Uterus (tissue), 3 donors: ENCODE measurements at regions not wholly inside any gene's neighbourhood (a gene's known extent, or its start where the extent isn't known, plus 50 kb on each side); places are given as distances from the start of the nearest gene placed in this dataset.
"Not testable (repeated sequence)": the region's sequence is repeated elsewhere in the genome, so short reads cannot be mapped to it uniquely, and the experiment has no call there.

Experiments used
- DNase-seq, 2 donors: peaks; one replicate each; pipeline ENCODE4 v3.0.0-alpha.2; 2019 to 2020
- H3K27ac ChIP-seq, 2 donors: fragments of 200-600 bp; sonication (generic); 1 replicate in 1 of 2; 2 replicates in 1 of 2; pipeline ENCODE4 v1.5.1; 2016 to 2018
- H3K27me3 ChIP-seq, 2 donors: fragments of 200-600 bp; sonication (generic); one replicate each; pipeline ENCODE4 v1.5.1; 2018 to 2019; ENCODE audit warnings: control low read depth in 1 of 2
- H3K36me3 ChIP-seq, 2 donors: fragments of 200-600 bp; sonication (generic); one replicate each; pipeline ENCODE4 v1.5.1; 2019; ENCODE audit warnings: control low read depth in 1 of 2
- H3K4me1 ChIP-seq, 2 donors: fragments of 200-600 bp; sonication (generic); one replicate each; pipeline ENCODE4 v1.5.1; 2018 to 2019; ENCODE audit warnings: control low read depth in 1 of 2
- H3K4me3 ChIP-seq, 2 donors: fragments of 200-600 bp; sonication (generic); 1 replicate in 1 of 2; 2 replicates in 1 of 2; pipeline ENCODE4 v1.5.1; 2018 to 2019; ENCODE audit warnings: mild to moderate bottlenecking in 1 of 2
- H3K9me3 ChIP-seq, 2 donors: fragments of 200-600 bp; sonication (generic); one replicate each; pipeline ENCODE4 v1.5.1; 2019; ENCODE audit warnings: control low read depth in 1 of 2
- POLR2A ChIP-seq, 2 donors: fragments of 450-650 bp; IDR thresholded peaks; one replicate each; pipeline ENCODE4 v1.6.1; 2016; ENCODE audit warnings: antibody characterized with exemption in 2 of 2, mild to moderate bottlenecking in 1 of 2, moderate library complexity in 1 of 2
- intact Hi-C: fragments of 100-400 bp; cut with DNase I; formaldehyde crosslinking; loops from one replicate; pipeline ENCODE4 v1.15.1; 2023; ENCODE audit warnings: low total_unique reads
- TF ChIP-seq, protein P1 (sequence below), 4 experiments: fragments of 200-600 bp in 2 of 4; fragments of 450-650 bp in 2 of 4; sonication (generic) in 2 of 4; IDR thresholded peaks; one replicate each; pipeline ENCODE4 v1.5.1; 2016 to 2019; ENCODE audit warnings: antibody characterized with exemption in 4 of 4, mild to moderate bottlenecking in 2 of 4, moderate library complexity in 1 of 4
- donor health status: DM: yes; HTN: yes; CAD: no.

GRCh38 chr1:213697192-213697802 lies 290.5 kb upstream of the PROX1 start:
- Histone ChIP-seq H3K36me3 (no peaks in the 10 kb centered on the region), H3K27me3 (no peaks in the 10 kb centered on the region), H3K9me3 (no peaks in the 10 kb centered on the region), H3K27ac (no peak overlapping the region), H3K4me1 (no peaks in the 10 kb centered on the region), H3K4me3 (no peak overlapping the region)
- intact Hi-C loops: no loop called here
- DNase-seq: no peak
- TF ChIP-seq POLR2A (IDR thresholded peaks at IDR 0.05): no peak
- TF ChIP-seq, protein P1, sequence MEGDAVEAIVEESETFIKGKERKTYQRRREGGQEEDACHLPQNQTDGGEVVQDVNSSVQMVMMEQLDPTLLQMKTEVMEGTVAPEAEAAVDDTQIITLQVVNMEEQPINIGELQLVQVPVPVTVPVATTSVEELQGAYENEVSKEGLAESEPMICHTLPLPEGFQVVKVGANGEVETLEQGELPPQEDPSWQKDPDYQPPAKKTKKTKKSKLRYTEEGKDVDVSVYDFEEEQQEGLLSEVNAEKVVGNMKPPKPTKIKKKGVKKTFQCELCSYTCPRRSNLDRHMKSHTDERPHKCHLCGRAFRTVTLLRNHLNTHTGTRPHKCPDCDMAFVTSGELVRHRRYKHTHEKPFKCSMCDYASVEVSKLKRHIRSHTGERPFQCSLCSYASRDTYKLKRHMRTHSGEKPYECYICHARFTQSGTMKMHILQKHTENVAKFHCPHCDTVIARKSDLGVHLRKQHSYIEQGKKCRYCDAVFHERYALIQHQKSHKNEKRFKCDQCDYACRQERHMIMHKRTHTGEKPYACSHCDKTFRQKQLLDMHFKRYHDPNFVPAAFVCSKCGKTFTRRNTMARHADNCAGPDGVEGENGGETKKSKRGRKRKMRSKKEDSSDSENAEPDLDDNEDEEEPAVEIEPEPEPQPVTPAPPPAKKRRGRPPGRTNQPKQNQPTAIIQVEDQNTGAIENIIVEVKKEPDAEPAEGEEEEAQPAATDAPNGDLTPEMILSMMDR (IDR thresholded peaks at IDR 0.05): no peak

- intact Hi-C loops: no loop called here
- DNase-seq: no peak
- TF ChIP-seq, protein P1 (IDR thresholded peaks at IDR 0.05): no peak
- TF ChIP-seq POLR2A (IDR thresholded peaks at IDR 0.05): no peak
- no peak overlapping the region for H3K4me3 ChIP-seq
- no peak overlapping the region for H3K27ac ChIP-seq
- no peaks in the 10 kb centered on the region for H3K36me3 ChIP-seq
- no peaks in the 10 kb centered on the region for H3K4me1 ChIP-seq
- no peaks in the 10 kb centered on the region for H3K27me3 ChIP-seq
- no peaks in the 10 kb centered on the region for H3K9me3 ChIP-seq
Measured at GRCh38 chr1:213698092-213698702, 289.6 kb upstream of the PROX1 start.

DNA sequence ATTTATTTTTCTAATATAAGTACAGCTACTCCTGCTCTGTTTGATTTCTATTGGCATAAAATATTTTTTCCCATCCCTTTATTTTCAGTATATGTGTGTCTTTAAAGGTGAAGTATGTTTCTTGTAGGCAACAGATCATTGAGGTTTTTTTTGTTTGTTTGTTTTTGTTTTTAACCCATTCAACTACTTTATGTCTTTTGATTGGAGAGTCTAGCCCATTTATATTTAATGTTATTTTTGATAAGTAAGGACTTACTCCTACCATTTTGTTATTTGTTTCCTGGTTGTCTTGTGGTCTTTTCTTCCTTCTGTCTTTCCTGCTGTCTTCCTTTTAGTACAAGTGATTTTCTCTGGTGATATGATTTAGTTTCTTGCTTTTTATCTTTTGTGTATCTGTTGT lies 285.1 kb upstream of the PROX1 start:
- TF ChIP-seq, protein P1 (IDR thresholded peaks at IDR 0.05): no peak
- no peak for TF ChIP-seq POLR2A (IDR thresholded peaks at IDR 0.05)
- Histone ChIP-seq H3K27me3 (no peaks in the 10 kb centered on the region), H3K4me1 (no peaks in the 10 kb centered on the region), H3K27ac (no peak overlapping the region), H3K36me3 (no peaks in the 10 kb centered on the region), H3K4me3 (no peak overlapping the region), H3K9me3 (peaks cover 0 to under 1% of the 10 kb centered on the region in 2 donors)
- intact Hi-C loops: no loop called here
- DNase-seq: no peak

GRCh38 chr1:213704941-213705340 lies 282.8 kb upstream of the PROX1 start:
- Histone ChIP-seq H3K36me3 (no peaks in the 10 kb centered on the region), H3K4me3 (no peak overlapping the region), H3K9me3 (peaks cover 0 to 6% of the 10 kb centered on the region in 2 donors), H3K27me3 (no peaks in the 10 kb centered on the region), H3K4me1 (no peaks in the 10 kb centered on the region), H3K27ac (no peak overlapping the region)
- TF ChIP-seq, protein P1 (IDR thresholded peaks at IDR 0.05): no peak
- no peak for TF ChIP-seq POLR2A (IDR thresholded peaks at IDR 0.05)
- no peak for DNase-seq
- intact Hi-C loops: no loop called here

GRCh38 chr1:213711833-213712490 lies 275.8 kb upstream of the PROX1 start:
- H3K9me3 ChIP-seq, H3K4me1 ChIP-seq, H3K27me3 ChIP-seq, H3K4me3 ChIP-seq, intact Hi-C loops, H3K36me3 ChIP-seq, DNase-seq, H3K27ac ChIP-seq: not testable (repeated sequence)
